HFFc6 (cell line): ENCODE measurements at regions not wholly inside any gene's neighbourhood (a gene's known extent, or its start where the extent isn't known, plus 50 kb on each side); places are given as distances from the start of the nearest gene placed in this dataset.
"Not testable (repeated sequence)": the region's sequence is repeated elsewhere in the genome, so short reads cannot be mapped to it uniquely, and the experiment has no call there.

Experiments
- DNase-seq: peaks from one replicate; pipeline ENCODE4 v3.0.0-alpha.2; 2018
- H3K27ac Mint-ChIP-seq: 2 replicates; pipeline ENCODE4 v1.8.0; 2020; ENCODE audit warnings: mild to moderate bottlenecking, mixed read lengths
- H3K27me3 Mint-ChIP-seq: 2 replicates; pipeline ENCODE4 v1.8.0; 2021; ENCODE audit warnings: mild to moderate bottlenecking, moderate library complexity, mixed read lengths; ENCODE audit not compliant: insufficient read depth
- H3K36me3 Mint-ChIP-seq: 2 replicates; pipeline ENCODE4 v1.8.0; 2021; ENCODE audit warnings: low read depth, mixed read lengths
- H3K4me1 Mint-ChIP-seq: 2 replicates; pipeline ENCODE4 v1.8.0; 2020; ENCODE audit warnings: low read depth, mixed read lengths
- H3K4me3 Mint-ChIP-seq: 2 replicates; pipeline ENCODE4 v1.8.0; 2020; ENCODE audit warnings: mild to moderate bottlenecking, moderate library complexity, mixed read lengths
- H3K9me3 Mint-ChIP-seq: 2 replicates; pipeline ENCODE4 v1.8.0; 2020; ENCODE audit warnings: mild to moderate bottlenecking, mixed read lengths
- CTCF ChIP-seq: fragments of 200-600 bp; sonication (generic); IDR thresholded peaks from 2 replicates; pipeline ENCODE4 v1.5.0; 2021; ENCODE audit warnings: antibody characterized with exemption, mild to moderate bottlenecking

GRCh38 chr13:30831515-30831914, 74.6 kb upstream of the MEDAG start:
- Mint-ChIP-seq H3K27me3 (peaks cover 6% of the 10 kb centered on the region), H3K4me1 (peaks cover 28% of the 10 kb centered on the region), H3K9me3 (no peaks in the 10 kb centered on the region), H3K27ac (no peak overlapping the region), H3K4me3 (no peak overlapping the region), H3K36me3 (no peaks in the 10 kb centered on the region)
- TF ChIP-seq CTCF = no peak
- no peak for DNase-seq

- Mint-ChIP-seq H3K9me3 (no peaks in the 10 kb centered on the region), H3K36me3 (no peaks in the 10 kb centered on the region), H3K4me3 (no peak overlapping the region), H3K4me1 (peaks cover 28% of the 10 kb centered on the region), H3K27me3 (peaks cover 14% of the 10 kb centered on the region), H3K27ac (no peak overlapping the region)
- TF ChIP-seq CTCF = no peak
- DNase-seq = no peak
Measured at GRCh38 chr13:30832377-30832776, 73.7 kb upstream of the MEDAG start.

GRCh38 chr13:30832845-30833332, 73.2 kb upstream of the MEDAG start:
- H3K4me3 Mint-ChIP-seq = no peak overlapping the region
- peaks cover 28% of the 10 kb centered on the region for H3K4me1 Mint-ChIP-seq
- H3K36me3 Mint-ChIP-seq = no peaks in the 10 kb centered on the region
- peaks cover 18% of the 10 kb centered on the region for H3K27me3 Mint-ChIP-seq
- no peak for DNase-seq
- no peak for TF ChIP-seq CTCF
- H3K27ac Mint-ChIP-seq = no peak overlapping the region
- H3K9me3 Mint-ChIP-seq = no peaks in the 10 kb centered on the region

- H3K4me1 Mint-ChIP-seq = peaks cover 11% of the 10 kb centered on the region
- no peak for TF ChIP-seq CTCF
- no peak overlapping the region for H3K27ac Mint-ChIP-seq
- H3K27me3 Mint-ChIP-seq = peaks cover 22% of the 10 kb centered on the region
- no peak overlapping the region for H3K4me3 Mint-ChIP-seq
- H3K9me3 Mint-ChIP-seq = no peaks in the 10 kb centered on the region
- DNase-seq = no peak
- no peaks in the 10 kb centered on the region for H3K36me3 Mint-ChIP-seq
Measured at GRCh38 chr13:30835442-30835841, 70.6 kb upstream of the MEDAG start.

GRCh38 chr13:30837227-30838159, 68.6 kb upstream of the MEDAG start:
- Mint-ChIP-seq H3K27me3 (peaks cover 22% of the 10 kb centered on the region), H3K27ac (no peak overlapping the region), H3K4me1 (peaks cover 6% of the 10 kb centered on the region; the same call in 1 of the 2 replicates), H3K9me3 (no peaks in the 10 kb centered on the region), H3K4me3 (no peak overlapping the region), H3K36me3 (no peaks in the 10 kb centered on the region)
- DNase-seq = no peak
- no peak for TF ChIP-seq CTCF

- H3K9me3 Mint-ChIP-seq, DNase-seq, H3K36me3 Mint-ChIP-seq, H3K4me3 Mint-ChIP-seq, H3K27ac Mint-ChIP-seq, H3K4me1 Mint-ChIP-seq: not testable (repeated sequence)
- H3K27me3 Mint-ChIP-seq = peaks cover 22% of the 10 kb centered on the region
Measured at GRCh38 chr13:30839636-30840035, 66.4 kb upstream of the MEDAG start.
